Mesenchymal stem cell (in vitro differentiated cells and primary cell): ENCODE measurements at regions not wholly inside any gene's neighbourhood (a gene's known extent, or its start where the extent isn't known, plus 50 kb on each side); places are given as distances from the start of the nearest gene placed in this dataset.

Experiments used
- DNase-seq: peaks from one replicate; pipeline ENCODE4 v3.0.0-alpha.2; 2013
- H2AFZ ChIP-seq: one replicate; pipeline ENCODE4 v1.6.1; 2013; ENCODE audit warnings: low read depth, mild to moderate bottlenecking, control low read depth, inconsistent platforms, low read length, moderate library complexity
- H2AK5ac ChIP-seq: 2 replicates; pipeline ENCODE4 v1.6.1; 2013; ENCODE audit warnings: low read length, moderate library complexity, mild to moderate bottlenecking, inconsistent platforms; ENCODE audit not compliant: severe bottlenecking
- H2BK120ac ChIP-seq: one replicate; pipeline ENCODE4 v1.6.1; 2013; ENCODE audit warnings: low read depth, mild to moderate bottlenecking, inconsistent platforms, low read length, moderate library complexity
- H2BK12ac ChIP-seq, 2 experiments: one replicate each; pipeline ENCODE4 v1.6.1; 2013; ENCODE audit warnings: inconsistent platforms in 2 of 2, low read length in 2 of 2, mild to moderate bottlenecking in 2 of 2, moderate library complexity in 2 of 2, control low read depth in 1 of 2
- H2BK15ac ChIP-seq: one replicate; pipeline ENCODE4 v1.6.1; 2013; ENCODE audit warnings: mild to moderate bottlenecking, low read depth, inconsistent platforms; ENCODE audit not compliant: poor library complexity, severe bottlenecking
- H2BK5ac ChIP-seq: 2 replicates; pipeline ENCODE4 v1.6.1; 2013; ENCODE audit warnings: low read depth, mild to moderate bottlenecking, low read length, control low read depth, inconsistent platforms; ENCODE audit not compliant: poor library complexity, severe bottlenecking
- H3K14ac ChIP-seq, 2 experiments: one replicate each; pipeline ENCODE4 v1.6.1; 2013; ENCODE audit warnings: inconsistent platforms in 2 of 2, low read length in 2 of 2, control low read depth in 1 of 2, mild to moderate bottlenecking in 1 of 2, moderate library complexity in 1 of 2
- H3K18ac ChIP-seq, 2 experiments: one replicate each; pipeline ENCODE4 v1.6.1; 2013; ENCODE audit warnings: inconsistent platforms in 2 of 2, low read length in 2 of 2, control low read depth in 1 of 2, low read depth in 1 of 2, mild to moderate bottlenecking in 1 of 2
- H3K23ac ChIP-seq, 2 experiments: one replicate each; pipeline ENCODE4 v1.6.1; 2013; ENCODE audit warnings: inconsistent platforms in 2 of 2, low read length in 2 of 2, mild to moderate bottlenecking in 2 of 2, moderate library complexity in 2 of 2, control low read depth in 1 of 2
- H3K27ac ChIP-seq: 2 replicates; pipeline ENCODE4 v1.5.1; 2013; ENCODE audit warnings: mild to moderate bottlenecking, moderate library complexity, low read length, control low read depth, inconsistent platforms; ENCODE audit not compliant: poor library complexity, severe bottlenecking
- H3K27me3 ChIP-seq, 2 experiments: 2 replicates each; pipeline versions ENCODE4 v1.6.1 to v1.7.0; 2013; ENCODE audit warnings: low read length in 2 of 2, mild to moderate bottlenecking in 2 of 2, moderate library complexity in 2 of 2, control low read depth in 1 of 2, inconsistent platforms in 1 of 2; ENCODE audit not compliant: control insufficient read depth in 1 of 2, insufficient read depth in 1 of 2
- H3K36me3 ChIP-seq, 2 experiments: 2 replicates each; pipeline versions ENCODE4 v1.6.1 to v1.7.0; 2013; ENCODE audit warnings: low read length in 2 of 2, control low read depth in 1 of 2, inconsistent platforms in 1 of 2, low read depth in 1 of 2, mild to moderate bottlenecking in 1 of 2; ENCODE audit not compliant: insufficient read depth in 2 of 2, control insufficient read depth in 1 of 2
- H3K4ac ChIP-seq, 2 experiments: one replicate each; pipeline ENCODE4 v1.6.1; 2013; ENCODE audit warnings: inconsistent platforms in 2 of 2, low read length in 2 of 2, mild to moderate bottlenecking in 2 of 2, moderate library complexity in 2 of 2, control low read depth in 1 of 2, low read depth in 1 of 2
- H3K4me1 ChIP-seq: 2 replicates; pipeline ENCODE4 v1.6.1; 2013; ENCODE audit warnings: low read depth, low read length, control low read depth; ENCODE audit not compliant: control insufficient read depth, insufficient read depth
- H3K4me2 ChIP-seq: 2 replicates; pipeline ENCODE4 v1.6.1; 2013; ENCODE audit warnings: low read length, mild to moderate bottlenecking, inconsistent platforms; ENCODE audit not compliant: poor library complexity, severe bottlenecking
- H3K4me3 ChIP-seq, 2 experiments: 2 replicates each; pipeline versions ENCODE4 v1.5.1 to v1.7.0; 2013; ENCODE audit warnings: low read length in 2 of 2, mild to moderate bottlenecking in 2 of 2, control low read depth in 1 of 2, low read depth in 1 of 2; ENCODE audit not compliant: insufficient read depth in 1 of 2
- H3K79me1 ChIP-seq: replicated peaks from 2 replicates; pipeline ENCODE4 v1.6.1; 2013; ENCODE audit warnings: mild to moderate bottlenecking, control low read depth, low read length, inconsistent platforms; ENCODE audit not compliant: poor library complexity, severe bottlenecking
- H3K9ac ChIP-seq: 2 replicates; pipeline ENCODE4 v1.7.0; 2013; ENCODE audit warnings: mild to moderate bottlenecking, low read length, moderate library complexity
- H3K9me3 ChIP-seq: 2 replicates; pipeline ENCODE4 v1.7.0; 2013; ENCODE audit warnings: mild to moderate bottlenecking, low read length; ENCODE audit not compliant: control insufficient read depth
- H4K8ac ChIP-seq: one replicate; pipeline ENCODE4 v1.6.1; 2013; ENCODE audit warnings: inconsistent platforms, mild to moderate bottlenecking, low read length, moderate library complexity
- H4K91ac ChIP-seq: one replicate; pipeline ENCODE4 v1.6.1; 2013; ENCODE audit warnings: mild to moderate bottlenecking, low read length, inconsistent platforms
- WGBS: methylation state at CpG from one replicate; pipeline ENCODE4 v1.1.7; 2013; ENCODE audit warnings: mixed read lengths; 5-methylcytosine and 5-hydroxymethylcytosine counted together

- no peaks in the 10 kb centered on the region for H3K79me1 ChIP-seq
- no peak overlapping the region for H3K9ac ChIP-seq
Observed at GRCh38 chr4:143076723-143077122, 108.0 kb upstream of the USP38 start.

DNA sequence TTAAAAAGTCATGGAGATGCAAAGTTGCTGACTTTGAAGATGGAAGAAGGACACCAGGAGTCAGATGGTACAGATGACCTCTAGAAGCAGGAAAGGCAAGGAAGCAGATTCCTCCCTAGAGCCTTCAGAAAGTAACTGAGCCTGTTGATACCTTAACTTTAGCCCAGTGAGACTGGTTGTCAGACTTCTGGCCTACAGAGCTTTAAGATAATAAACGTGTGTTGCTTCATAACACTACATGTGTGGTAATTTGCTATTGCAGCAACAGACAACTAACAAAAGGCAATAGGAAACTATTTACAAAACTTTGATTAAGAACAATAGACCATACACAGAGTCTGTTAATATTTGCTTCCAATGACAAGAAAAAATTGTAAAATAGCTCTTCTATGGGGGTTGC lies 102.0 kb upstream of the USP38 start:
- H3K27me3 ChIP-seq = no peaks in the 10 kb centered on the region
- no peak overlapping the region for H2BK12ac ChIP-seq
- no peak overlapping the region for H3K18ac ChIP-seq
- H2BK5ac ChIP-seq = no peak overlapping the region
- H2AK5ac ChIP-seq = no peak overlapping the region
- H4K8ac ChIP-seq = no peak overlapping the region
- no peaks in the 10 kb centered on the region for H3K9me3 ChIP-seq
- no peak overlapping the region for H3K27ac ChIP-seq
- H2BK15ac ChIP-seq = no peak overlapping the region
- H3K36me3 ChIP-seq = no peaks in the 10 kb centered on the region
- H3K14ac ChIP-seq = no peak overlapping the region
- WGBS = no CpG with 5 or more reads among the region's 1 CpG
- no peak overlapping the region for H3K4me2 ChIP-seq
- H3K23ac ChIP-seq = no peak overlapping the region
- H2AFZ ChIP-seq = no peak overlapping the region
- no peak overlapping the region for H3K4ac ChIP-seq
- no peak overlapping the region for H2BK120ac ChIP-seq
- no peak overlapping the region for H3K9ac ChIP-seq
- H3K4me3 ChIP-seq = no peak overlapping the region
- no peak overlapping the region for H4K91ac ChIP-seq
- H3K79me1 ChIP-seq = no peaks in the 10 kb centered on the region
- DNase-seq = no peak
- peaks cover 3% of the 10 kb centered on the region for H3K4me1 ChIP-seq

More at GRCh38 chr4:143076723-143077122, 108.0 kb upstream of the USP38 start:
- Histone ChIP-seq H2AK5ac (no peak overlapping the region), H3K4me2 (no peak overlapping the region), H4K8ac (no peak overlapping the region), H3K4ac (no peak overlapping the region), H3K23ac (no peak overlapping the region), H2BK120ac (no peak overlapping the region), H2BK12ac (no peak overlapping the region), H3K14ac (no peak overlapping the region), H2BK5ac (no peak overlapping the region), H3K4me1 (no peaks in the 10 kb centered on the region), H4K91ac (no peak overlapping the region), H3K9me3 (no peaks in the 10 kb centered on the region), H2AFZ (no peak overlapping the region), H3K27me3 (no peaks in the 10 kb centered on the region), H2BK15ac (no peak overlapping the region), H3K4me3 (no peak overlapping the region), H3K36me3 (no peaks in the 10 kb centered on the region), H3K18ac (no peak overlapping the region), H3K27ac (no peak overlapping the region)
- no peak for DNase-seq
- 76% methylated on average over 2 of the region's 4 CpGs for WGBS

DNA sequence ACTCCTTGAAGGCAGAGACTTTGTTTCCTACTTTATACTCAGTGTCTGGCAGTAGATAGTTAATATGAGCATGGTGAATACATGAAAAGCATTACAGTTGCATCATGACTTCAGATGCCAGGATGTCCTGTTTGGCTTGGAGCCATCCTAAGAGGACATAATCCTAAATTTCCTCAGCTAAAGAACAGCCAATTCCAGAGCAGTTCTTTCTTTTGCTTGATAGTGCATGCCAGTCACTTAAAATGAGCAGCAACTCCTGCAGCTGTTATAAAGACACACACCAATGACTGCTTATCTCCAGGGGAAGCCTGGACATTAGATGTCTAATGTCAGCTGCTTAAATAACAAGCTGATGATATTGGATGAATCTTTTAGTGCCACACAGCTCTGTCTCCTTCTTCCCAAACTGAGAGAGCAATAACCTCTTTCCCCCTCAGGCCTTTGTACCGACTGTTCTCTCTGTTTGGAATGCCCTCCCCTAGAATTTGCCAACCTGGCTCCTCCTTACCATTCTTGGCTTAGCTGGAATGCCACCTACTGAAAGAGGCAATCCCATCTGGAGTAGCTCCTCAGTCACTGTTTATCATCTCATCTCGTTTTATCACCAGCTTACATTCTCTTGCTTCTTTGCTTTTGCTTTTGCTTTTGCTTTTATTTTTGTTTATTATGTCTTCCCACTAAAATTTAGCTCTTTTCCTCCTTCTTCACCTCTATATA lies 100.8 kb upstream of the USP38 start:
- Histone ChIP-seq H3K27ac (no peak overlapping the region), H3K18ac (no peak overlapping the region), H3K36me3 (no peaks in the 10 kb centered on the region), H2BK120ac (no peak overlapping the region), H2AK5ac (no peak overlapping the region), H2BK5ac (no peak overlapping the region), H3K9ac (no peak overlapping the region), H3K4me2 (no peak overlapping the region), H4K8ac (no peak overlapping the region), H3K79me1 (no peaks in the 10 kb centered on the region), H3K9me3 (no peaks in the 10 kb centered on the region), H4K91ac (no peak overlapping the region), H3K14ac (no peak overlapping the region), H2AFZ (no peak overlapping the region), H3K4me3 (no peak overlapping the region), H3K27me3 (no peaks in the 10 kb centered on the region), H3K4me1 (peaks cover 3% of the 10 kb centered on the region), H3K4ac (no peak overlapping the region), H3K23ac (no peak overlapping the region), H2BK12ac (no peak overlapping the region), H2BK15ac (no peak overlapping the region)
- DNase-seq = no peak
- 87% methylated on average over 1 of the region's 2 CpGs for WGBS

GRCh38 chr4:143084566-143084965 lies 100.2 kb upstream of the USP38 start:
- no peak overlapping the region for H3K18ac ChIP-seq
- H3K4me1 ChIP-seq = peaks cover 3% of the 10 kb centered on the region
- 57% methylated on average over 1 of the region's 1 CpG for WGBS

More at GRCh38 chr4:143084566-143084965, 100.2 kb upstream of the USP38 start:
- Histone ChIP-seq H2BK5ac (no peak overlapping the region), H3K14ac (no peak overlapping the region), H3K9ac (no peak overlapping the region), H4K8ac (no peak overlapping the region), H2BK12ac (no peak overlapping the region), H3K4me3 (no peak overlapping the region), H3K23ac (no peak overlapping the region), H4K91ac (no peak overlapping the region), H2AFZ (no peak overlapping the region), H3K36me3 (no peaks in the 10 kb centered on the region), H3K27ac (no peak overlapping the region), H2BK15ac (no peak overlapping the region), H3K4me2 (no peak overlapping the region), H3K79me1 (no peaks in the 10 kb centered on the region), H3K4ac (no peak overlapping the region), H2AK5ac (no peak overlapping the region), H3K27me3 (no peaks in the 10 kb centered on the region), H2BK120ac (no peak overlapping the region), H3K9me3 (no peaks in the 10 kb centered on the region)
- no peak for DNase-seq
